ENCODE measurements at regions not wholly inside any gene's neighbourhood (a gene's known extent, or its start where the extent isn't known, plus 50 kb on each side); places are given as distances from the start of the nearest gene placed in this dataset.

DNA sequence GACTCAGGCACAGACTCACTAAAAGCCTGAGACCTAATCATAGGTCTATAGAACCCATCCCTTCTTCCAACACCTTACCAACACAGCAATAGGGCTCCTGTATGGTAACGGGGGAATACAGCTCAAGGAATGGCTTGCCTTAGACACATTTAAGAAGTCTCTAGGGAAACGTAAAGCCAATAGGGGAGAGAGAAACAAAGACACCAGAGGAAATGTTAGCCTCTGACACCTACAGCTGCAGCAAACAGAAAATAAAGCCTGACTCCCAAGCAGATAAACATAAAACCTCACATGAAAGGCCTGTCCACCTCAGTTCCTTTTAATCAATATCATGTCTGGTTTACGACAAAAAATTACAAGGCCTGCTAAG lies 51.1 kb upstream of the NCOA1 start:
- no peak for DNase-seq (ENCODE audit: low read depth)

DNA sequence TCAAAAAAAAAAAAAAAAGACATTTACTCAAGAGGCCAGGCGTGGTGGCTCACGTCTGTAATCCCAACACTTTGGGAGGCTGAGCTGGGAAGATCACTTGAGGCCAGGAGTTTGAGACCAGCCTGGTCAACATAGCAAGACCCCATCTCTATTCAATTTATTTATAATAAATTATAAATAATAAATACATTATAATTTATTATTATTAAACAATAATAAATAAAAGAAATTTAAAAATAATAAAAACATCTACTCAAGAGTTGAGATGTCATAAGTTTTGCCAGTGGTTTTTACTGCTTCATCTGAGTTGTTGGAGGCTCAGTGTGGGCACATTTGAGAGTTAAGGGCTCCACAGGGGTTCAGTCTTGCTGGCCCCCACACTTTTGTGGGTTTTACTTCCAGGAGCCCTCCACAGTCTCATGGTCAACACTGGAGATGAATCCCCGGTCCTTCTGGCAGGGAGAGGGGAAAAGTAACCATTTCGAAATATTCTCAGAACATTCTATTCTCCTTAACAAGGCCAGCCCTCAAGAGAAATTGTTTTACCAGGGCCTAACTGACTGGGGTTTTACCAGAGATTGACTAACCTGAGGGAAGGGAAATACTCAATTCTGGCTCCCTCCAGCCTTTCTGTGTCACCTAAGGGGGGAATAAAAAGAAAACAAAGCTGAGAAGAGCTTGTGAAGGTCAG lies 51.6 kb upstream of the NCOA1 start:
- DNase-seq (ENCODE audit: low read depth), result no peak

DNA sequence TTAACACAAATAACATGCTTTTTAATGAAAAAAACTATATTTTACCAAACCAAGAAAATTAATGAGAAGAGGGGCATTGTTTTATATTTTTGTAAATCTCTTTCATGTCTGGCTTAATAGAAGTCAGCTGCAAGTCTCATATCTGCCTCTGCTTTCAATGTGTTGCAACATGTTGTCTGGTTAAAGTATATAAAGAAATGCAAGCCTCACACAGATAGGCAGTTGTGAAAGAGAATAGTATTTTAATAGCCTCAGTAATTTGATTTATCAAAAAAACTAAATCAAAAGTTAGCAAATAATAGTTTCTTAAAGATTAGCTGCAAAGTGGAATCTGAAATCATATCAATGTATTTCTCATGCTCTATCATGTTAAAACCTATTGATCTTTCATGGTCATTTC lies 52.9 kb upstream of the NCOA1 start:
- no peak for DNase-seq (ENCODE audit: low read depth)

DNA sequence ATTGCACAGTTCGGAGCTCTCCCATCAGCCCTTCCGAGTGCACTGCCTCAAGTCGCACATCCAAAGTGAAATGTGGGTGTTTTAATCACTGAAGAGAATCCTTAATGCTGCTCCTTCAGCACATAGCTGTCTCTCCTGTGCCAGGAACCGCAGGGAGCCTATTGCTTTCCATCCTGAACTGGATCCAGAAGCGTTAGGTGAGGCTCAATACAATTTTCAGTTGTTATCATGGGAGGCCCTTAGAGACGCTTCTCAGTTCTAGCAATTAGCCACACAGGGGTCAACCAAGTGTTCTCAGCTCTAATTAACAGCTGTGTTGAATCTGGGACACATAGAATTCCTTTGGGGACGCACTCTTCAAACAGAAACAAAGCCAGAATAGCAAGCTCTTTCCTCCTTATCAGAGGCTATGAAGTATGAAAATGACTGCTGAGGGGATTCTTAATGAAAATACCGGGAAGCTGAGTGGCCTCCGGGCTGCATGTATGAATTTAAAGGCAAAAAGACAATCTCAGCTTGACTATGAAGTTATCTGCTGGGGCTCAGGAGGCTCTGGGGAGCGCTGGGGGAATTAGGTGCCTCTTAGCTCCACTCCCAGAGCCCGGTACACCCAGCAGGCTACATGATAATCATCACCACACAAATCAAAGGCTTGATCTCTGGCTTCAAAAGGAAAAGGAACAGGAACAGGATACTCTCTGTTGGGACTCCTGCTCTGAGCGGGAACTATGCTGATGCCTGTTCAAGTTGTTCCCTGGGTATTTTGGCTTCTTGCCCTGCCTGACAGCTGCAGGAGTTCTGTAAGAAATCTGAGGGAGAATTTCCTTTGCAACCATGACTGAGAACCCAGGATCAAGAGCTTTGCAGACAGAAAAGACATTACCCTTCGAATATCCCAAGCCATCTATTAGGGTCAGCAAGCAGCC lies 55.4 kb upstream of the NCOA1 start:
- DNase-seq (ENCODE audit: low read depth), result no peak

DNA sequence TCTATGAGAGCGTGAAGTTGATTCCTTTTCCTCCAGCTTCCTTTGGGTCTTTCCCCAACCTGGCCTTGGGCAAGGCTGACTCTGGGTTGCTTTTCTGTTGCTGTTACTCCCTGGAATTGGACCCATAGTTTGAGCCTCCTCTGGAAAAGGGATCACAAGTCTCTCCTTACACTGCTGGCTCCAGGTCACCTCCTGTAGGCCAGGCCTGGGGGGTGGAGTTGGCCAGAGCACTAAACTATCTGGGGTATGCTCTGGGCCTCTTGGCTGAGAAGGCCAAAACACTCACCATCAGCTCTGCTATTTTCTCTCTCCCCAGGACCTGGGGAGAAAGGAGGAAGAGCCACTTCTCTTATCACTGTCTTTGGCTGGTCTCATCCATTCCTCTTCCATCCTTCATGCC lies 56.5 kb upstream of the NCOA1 start:
- no peak for DNase-seq (ENCODE audit: low read depth)

DNA sequence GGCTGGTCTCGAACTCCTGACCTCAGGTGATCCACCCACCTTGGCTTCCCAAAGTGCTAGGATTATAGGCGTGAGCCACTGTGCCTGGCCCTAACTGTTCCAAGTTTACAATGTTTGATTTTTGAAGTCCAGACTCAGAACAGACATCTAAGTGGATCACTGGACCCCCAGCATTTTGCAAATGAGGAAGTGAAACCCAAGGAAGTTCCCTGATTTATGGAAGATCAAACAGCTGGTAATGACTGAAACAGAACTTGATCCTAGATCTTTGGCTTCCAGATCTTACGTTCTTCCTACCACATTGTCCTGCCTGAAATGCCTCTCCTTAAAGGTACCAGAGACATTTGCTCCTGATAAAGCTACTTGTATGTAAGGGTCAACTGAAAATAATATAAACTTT lies 58.3 kb upstream of the NCOA1 start:
- DNase-seq (ENCODE audit: low read depth), result no peak

DNA sequence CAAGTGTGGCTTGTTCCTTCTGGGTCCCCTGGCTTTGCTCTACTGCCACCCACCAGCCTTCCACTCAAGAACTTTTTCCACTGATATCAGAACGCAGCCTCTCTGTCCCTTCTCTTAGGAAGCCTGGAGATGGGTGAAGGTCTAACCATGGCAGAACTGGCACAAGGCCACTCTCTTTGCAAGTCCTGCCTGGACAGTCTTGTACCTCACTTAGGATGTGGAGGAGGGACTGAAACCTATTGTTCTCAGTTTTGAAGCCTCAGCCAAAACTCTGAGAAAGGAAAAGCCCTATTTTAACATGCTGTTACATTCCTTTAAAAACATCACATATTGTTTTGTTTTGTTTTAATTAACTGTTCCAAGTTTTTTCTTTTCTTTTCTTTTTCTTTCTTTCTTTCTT lies 58.9 kb upstream of the NCOA1 start:
- no peak for DNase-seq (ENCODE audit: low read depth)

DNA sequence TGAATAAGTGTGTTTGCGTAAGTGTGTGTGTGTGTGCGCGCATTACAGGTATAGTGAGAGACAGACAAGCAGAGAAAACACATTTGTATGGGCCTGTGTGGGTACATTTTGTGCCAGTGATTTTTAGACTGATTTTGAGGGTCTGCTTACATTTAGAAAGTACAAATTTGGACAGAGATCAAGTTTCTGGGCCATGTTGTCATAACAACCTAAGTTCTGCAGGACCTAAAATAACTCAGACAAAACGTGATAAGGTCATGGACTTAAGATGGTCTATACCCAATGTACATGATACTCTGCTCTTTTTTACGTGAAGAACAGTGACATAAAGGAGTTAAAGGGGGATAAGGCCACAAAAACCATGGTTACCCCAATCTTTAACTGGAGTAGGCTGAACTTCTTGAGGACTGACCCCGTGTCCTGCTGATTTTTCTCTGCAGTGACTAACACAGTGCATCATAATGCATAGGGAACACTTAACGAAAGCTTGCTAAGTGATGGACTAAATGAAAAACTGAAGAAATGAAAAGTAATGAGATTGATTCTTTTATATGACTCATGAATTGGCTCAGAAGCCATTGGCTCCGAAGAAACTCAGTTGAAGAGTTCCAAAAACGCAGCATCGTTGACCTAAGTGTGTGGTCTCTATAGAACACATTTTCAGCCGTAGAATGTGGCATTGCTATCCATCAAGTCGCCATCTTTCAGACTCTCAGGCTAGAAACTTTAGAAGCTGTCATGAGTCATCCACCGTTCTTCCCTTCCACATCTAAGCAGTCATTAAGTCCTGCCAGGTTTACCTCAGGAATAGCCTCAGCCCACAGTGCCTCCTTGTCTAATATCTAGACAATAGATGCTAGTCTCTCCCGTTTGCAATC lies 61.6 kb upstream of the NCOA1 start:
- no peak for DNase-seq (ENCODE audit: low read depth)

DNA sequence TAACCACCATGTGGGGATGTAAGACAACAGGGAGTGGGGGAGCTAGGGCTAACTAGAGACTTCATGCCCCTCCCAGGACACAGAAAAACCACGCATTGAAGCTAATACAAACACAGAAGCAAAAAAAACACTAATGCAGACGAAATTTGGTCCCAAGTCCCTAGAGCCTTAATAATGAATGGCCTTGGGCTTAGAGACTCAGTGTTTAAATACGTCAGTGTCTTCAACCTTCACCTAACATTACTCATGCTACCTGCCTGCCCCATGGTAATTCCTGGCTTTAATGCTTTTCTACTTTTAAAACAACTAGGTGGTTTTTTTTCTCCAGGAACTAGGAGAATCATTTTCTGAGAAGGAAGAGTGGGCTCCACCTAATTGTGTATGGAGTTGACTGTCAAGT lies 64.1 kb upstream of the ITSN2 start:
- no peak for DNase-seq (ENCODE audit: low read depth)

DNA sequence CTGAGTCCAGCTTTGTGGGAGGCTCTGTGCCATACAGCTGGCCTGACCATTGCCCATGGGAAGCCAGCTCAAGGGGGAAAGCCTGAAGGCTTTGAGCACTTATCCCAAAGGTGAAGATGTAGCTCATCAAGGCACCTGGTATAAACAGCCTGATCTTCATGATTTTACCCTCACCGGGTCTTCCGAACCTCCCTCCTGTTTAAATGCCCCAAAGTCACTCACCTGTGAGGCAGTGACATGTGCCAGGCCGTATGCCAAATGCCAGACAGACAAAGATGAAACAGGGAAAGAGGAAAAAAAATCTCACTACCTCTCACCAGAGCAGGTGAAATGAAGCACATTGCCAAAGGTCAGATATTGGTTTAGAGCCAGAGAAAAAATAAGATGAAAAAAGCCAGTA lies 62.8 kb upstream of the ITSN2 start:
- DNase-seq (ENCODE audit: low read depth), result no peak

DNA sequence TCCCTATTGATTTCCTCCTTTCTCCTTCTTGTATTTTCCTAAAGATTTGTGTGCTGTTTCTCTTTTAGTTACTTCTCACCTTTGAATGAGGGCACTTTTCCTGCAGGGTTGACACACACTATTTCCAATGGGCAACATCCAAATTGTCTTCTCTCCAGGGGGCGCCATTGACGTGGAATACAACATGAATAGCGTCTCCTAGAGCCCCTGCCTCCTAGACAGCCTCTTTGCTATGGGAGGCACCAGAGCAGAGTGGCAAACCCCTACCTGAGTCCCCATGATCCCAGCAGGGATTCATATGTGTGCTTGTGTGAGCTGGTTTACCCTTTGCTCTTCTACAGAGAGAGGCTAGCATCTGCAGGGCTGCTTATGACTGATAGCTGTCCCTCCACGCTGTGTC lies 61.3 kb upstream of the ITSN2 start:
- peak; percentile 31 for DNase-seq (ENCODE audit: low read depth)

DNA sequence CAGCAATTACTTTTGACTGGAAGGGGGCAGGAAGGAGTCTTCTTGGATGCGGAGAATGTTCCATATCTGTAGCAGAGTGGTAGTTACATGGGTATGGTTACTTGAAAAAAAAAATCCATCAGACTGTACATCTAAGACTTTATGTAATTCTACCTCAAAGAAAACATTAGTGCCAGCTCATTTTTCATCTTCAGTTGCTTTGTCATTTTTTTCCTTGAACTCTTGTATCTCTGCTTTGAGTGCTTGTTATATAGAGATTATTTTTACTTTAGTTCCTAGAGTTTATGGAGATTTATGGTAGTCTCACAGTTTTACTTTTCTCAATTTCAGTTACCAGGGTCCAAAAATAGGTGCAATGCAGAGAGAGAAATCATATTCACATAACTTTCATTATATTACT lies 60.0 kb upstream of the ITSN2 start:
- no peak for DNase-seq (ENCODE audit: low read depth)

DNA sequence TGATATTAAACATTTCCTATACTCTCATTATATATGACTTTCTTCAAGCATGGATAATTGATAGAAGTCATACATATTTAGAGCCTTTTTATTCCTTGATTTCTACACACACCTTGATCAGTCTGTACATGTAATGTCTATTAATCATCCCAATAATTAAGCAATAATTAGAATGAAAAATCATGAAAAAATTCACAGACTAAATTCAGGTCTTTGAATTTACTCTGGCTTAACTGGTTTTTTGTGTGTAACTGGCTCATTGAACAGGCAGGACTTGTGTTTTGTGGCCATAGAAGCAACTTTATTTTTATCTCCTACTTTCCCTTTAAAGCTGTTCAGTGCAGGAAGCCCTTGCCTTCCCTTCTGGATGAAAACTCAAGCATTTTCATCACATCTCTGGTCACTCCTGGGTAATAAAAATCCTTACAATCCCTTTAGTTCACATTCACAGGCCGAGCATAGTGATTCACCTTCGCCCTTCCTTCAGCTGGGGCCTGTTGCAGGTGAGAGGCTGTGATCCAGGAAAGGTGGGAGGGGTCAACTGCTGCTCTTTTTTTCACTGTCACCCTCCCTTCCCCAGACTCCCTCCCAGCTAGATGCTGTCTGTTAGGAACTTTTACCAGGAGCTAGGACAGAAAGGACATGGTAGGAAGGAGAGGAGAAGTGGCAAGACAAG lies 58.0 kb upstream of the ITSN2 start:
- no peak for DNase-seq (ENCODE audit: low read depth)

DNA sequence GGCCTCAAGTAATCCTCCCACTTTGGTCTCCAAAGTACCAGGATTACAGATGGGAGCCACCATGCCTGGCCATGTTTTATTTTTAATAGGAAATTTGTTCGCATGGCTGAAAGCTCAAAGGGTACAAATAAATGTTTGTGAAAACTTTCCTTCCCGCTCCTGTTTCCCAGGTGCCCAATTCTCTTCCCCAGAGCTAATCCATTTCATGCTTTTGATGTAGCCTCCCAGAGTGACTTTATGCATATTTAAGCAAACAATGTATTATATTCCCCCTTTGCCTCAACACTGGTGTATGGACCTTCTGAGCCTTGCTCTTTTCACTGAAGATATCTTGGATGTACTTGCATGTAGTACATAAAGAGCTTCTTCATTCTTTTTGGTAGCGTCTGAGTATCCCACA lies 52.5 kb upstream of the ITSN2 start:
- no peak for DNase-seq (ENCODE audit: low read depth)

DNA sequence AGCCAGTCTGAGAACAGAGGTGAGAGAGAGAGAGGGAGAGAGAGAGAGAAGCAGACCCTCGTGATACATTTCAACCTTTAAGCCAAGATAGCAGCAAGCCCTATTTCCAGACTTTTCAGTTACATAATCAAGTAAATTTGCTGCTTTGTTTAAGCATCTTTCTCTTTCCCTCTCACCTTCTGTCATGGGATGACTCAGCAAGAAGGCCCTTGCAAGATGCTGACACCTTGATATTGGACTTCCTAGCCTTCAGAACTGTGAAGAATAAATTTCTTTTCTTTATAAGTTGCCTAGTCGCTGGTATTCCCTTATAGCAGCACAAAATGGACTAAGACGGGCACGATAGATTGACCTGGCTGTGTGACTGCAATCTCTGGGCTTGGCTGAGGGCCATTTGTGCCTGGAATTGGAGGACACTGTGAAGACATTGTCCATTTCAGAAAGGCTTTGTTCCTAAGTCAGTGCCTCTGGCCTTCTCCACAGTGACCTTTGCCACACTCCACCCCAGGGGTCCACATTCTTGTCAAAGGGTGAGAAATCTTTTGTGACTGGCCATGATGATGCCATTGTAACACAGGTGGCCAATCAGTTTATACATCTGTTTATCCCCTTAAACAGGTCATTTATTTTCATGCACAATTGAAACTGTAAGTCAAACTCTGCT lies 51.3 kb upstream of the ITSN2 start:
- DNase-seq (ENCODE audit: low read depth), result no peak

DNA sequence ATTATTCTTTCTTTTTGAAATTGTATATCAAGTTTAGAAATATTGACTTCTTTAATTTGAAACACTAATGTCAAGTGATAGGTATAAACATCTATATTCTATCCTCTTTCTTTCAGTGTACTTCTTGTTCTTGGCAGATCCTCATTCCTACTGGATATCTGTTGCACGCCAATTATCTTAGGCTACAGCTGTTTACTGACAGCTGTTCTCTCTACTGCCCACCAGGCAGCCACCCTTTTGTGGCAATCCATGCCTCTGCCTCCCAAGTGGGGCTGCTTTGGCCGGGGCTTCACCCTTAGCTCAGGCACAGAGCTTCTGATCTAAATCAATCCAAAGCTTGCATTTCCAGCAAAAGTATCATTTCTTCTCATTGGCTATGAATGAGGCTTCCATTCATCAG lies 50.6 kb upstream of the ITSN2 start:
- DNase-seq (ENCODE audit: low read depth), result no peak

DNA sequence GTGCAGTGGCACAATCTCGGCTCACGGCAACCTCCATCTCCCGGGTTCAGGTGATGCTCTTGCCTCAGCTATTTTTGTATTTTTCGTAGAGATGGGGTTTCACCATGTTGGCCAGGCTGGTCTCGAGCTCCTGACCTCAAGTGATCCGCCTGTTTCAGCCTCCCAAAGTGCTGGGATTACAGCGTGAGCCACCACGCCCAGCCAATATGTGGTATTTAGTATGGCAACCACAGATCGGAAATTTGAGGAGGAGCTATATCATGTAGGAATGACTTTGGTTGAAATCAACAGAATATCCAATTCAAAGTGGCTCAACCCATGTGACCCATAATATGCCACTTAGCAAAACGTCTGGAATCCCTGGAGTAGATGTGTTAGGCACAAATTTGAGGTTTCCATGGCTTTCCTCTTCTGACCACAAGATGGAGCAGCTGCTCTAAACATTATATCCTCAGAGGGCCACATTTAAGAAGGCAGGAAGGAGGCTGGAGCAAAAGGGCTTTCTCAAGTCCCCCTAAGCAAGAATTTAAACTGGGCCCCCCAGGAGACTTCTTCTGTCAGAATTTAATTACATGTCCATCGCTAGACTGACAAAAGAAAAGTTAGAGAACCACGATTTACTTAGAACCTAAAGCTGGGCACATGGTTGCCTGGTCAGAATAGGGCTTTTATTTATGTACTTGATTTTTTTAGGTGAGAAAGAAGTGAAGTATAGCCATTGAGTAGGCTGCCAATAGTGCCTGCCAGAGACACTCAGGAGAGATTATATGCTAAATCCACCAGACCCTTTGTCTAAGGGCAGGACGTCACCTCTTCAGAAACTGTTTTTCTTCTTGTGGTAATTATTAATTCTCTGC lies 49.6 kb upstream of the ITSN2 start:
- peak; percentile 12 for DNase-seq (ENCODE audit: low read depth)
